H1 (cell line): ENCODE measurements at regions not wholly inside any gene's neighbourhood (a gene's known extent, or its start where the extent isn't known, plus 50 kb on each side); places are given as distances from the start of the nearest gene placed in this dataset.

Experiments
- CTCF ChIA-PET: fragments of 300-600 bp; sonication (Branson Sonifier 250); formaldehyde crosslinking; loops from one replicate; lab custom pipeline; 2021; ENCODE audit not compliant: partially characterized antibody; lab: Charles Lee
- POLR2A ChIA-PET: fragments of 300-600 bp; sonication (Branson Sonifier 250); formaldehyde crosslinking; loops from one replicate; lab custom pipeline; 2021; ENCODE audit warnings: inconsistent platforms; ENCODE audit not compliant: partially characterized antibody; lab: Charles Lee
- DNase-seq, 2 experiments: peaks; one replicate each; pipeline versions ENCODE4 v3.0.0 to v3.0.0-alpha.2; 2010 to 2022; ENCODE audit warnings: low spot score in 2 of 2, low read depth in 1 of 2, mixed read lengths in 1 of 2
- FAIRE-seq: peaks from 2 replicates; lab custom pipeline; 2011; peaks lifted over from hg19 to GRCh38; lab: Jason Lieb, UNC
- H2AFZ ChIP-seq: 2 replicates; pipeline ENCODE4 v1.8.1; 2012; ENCODE audit warnings: low read length, inconsistent platforms
- H2AK5ac ChIP-seq: 2 replicates; pipeline ENCODE4 v1.6.1; 2013; ENCODE audit warnings: low read depth, low read length
- H2BK120ac ChIP-seq: replicated peaks from 2 replicates; pipeline ENCODE3; 2013; ENCODE audit warnings: low read depth, low read length, inconsistent platforms
- H2BK12ac ChIP-seq: 2 replicates; pipeline ENCODE4 v1.6.1; 2013; ENCODE audit warnings: low read depth, low read length
- H2BK15ac ChIP-seq: 2 replicates; pipeline ENCODE4 v1.6.1; 2013; ENCODE audit warnings: low read length
- H2BK20ac ChIP-seq: 2 replicates; pipeline ENCODE4 v1.6.1; 2013; ENCODE audit warnings: low read length
- H2BK5ac ChIP-seq: 2 replicates; pipeline ENCODE4 v1.6.1; 2013; ENCODE audit warnings: low read depth, low read length
- H3K14ac ChIP-seq: 2 replicates; pipeline ENCODE4 v1.6.1; 2013; ENCODE audit warnings: inconsistent platforms; ENCODE audit not compliant: insufficient read length
- H3K18ac ChIP-seq: 2 replicates; pipeline ENCODE4 v1.6.1; 2013; ENCODE audit warnings: low read length; ENCODE audit errors: extremely low read depth
- H3K23ac ChIP-seq: 2 replicates; pipeline ENCODE4 v1.6.1; 2013; ENCODE audit warnings: inconsistent platforms; ENCODE audit not compliant: insufficient read length
- H3K23me2 ChIP-seq: 2 replicates; pipeline ENCODE4 v1.6.1; 2013; ENCODE audit warnings: low read depth, low read length
- H3K27ac ChIP-seq: 2 replicates; pipeline ENCODE4 v1.6.1; 2011; ENCODE audit warnings: low read depth, low read length, inconsistent platforms
- H3K27me3 ChIP-seq, 4 experiments: replicated peaks in 1 of 4; 1 replicate in 1 of 4; 2 replicates in 3 of 4; pipeline versions ENCODE4 v1.6.1 to v1.8.1; 2011 to 2013; ENCODE audit warnings: low read length in 3 of 4, mild to moderate bottlenecking in 3 of 4, inconsistent platforms in 2 of 4, mixed read lengths in 2 of 4, moderate library complexity in 1 of 4; ENCODE audit not compliant: control insufficient read depth in 3 of 4, insufficient read depth in 3 of 4; ENCODE audit errors: extremely low read depth in 1 of 4
- H3K36me3 ChIP-seq, 4 experiments: 2 replicates each; pipeline versions ENCODE4 v1.6.1 to v1.8.1; 2011 to 2013; ENCODE audit warnings: mild to moderate bottlenecking in 4 of 4, low read length in 3 of 4, moderate library complexity in 2 of 4, control low read depth in 1 of 4, inconsistent platforms in 1 of 4; ENCODE audit not compliant: insufficient read depth in 4 of 4, control insufficient read depth in 2 of 4
- H3K4ac ChIP-seq: replicated peaks from 2 replicates; pipeline ENCODE3; 2013; ENCODE audit warnings: low read length, low read depth, mixed read lengths, inconsistent platforms; ENCODE audit not compliant: insufficient read length
- H3K4me1 ChIP-seq, 4 experiments: replicated peaks in 1 of 4; 1 replicate in 1 of 4; 2 replicates in 3 of 4; pipeline versions ENCODE4 v1.6.1 to v1.8.1; 2011 to 2013; ENCODE audit warnings: low read length in 3 of 4, inconsistent platforms in 2 of 4, mixed read lengths in 1 of 4; ENCODE audit not compliant: insufficient read depth in 4 of 4, control insufficient read depth in 3 of 4
- H3K4me2 ChIP-seq, 2 experiments: 2 replicates each; pipeline versions ENCODE4 v1.6.1 to v1.8.1; 2011 to 2013; ENCODE audit warnings: low read depth in 2 of 2, low read length in 2 of 2, control low read depth in 1 of 2, inconsistent platforms in 1 of 2, mild to moderate bottlenecking in 1 of 2; ENCODE audit not compliant: insufficient read depth in 1 of 2
- H3K4me3 ChIP-seq, 4 experiments: fragments of 200-600, 300-600 bp in 1 of 4; sonication (generic), shearing (Covaris generic), sonication (Bioruptor Twin) in 1 of 4; 2 replicates each; pipeline versions ENCODE4 v1.5.1 to v1.8.1; 2011 to 2016; ENCODE audit warnings: low read length in 4 of 4, low read depth in 3 of 4, control low read depth in 2 of 4, inconsistent platforms in 2 of 4, mild to moderate bottlenecking in 2 of 4, mixed read lengths in 1 of 4, moderate library complexity in 1 of 4; ENCODE audit not compliant: insufficient read depth in 2 of 4; ENCODE audit errors: extremely low read depth in 1 of 4
- H3K56ac ChIP-seq: replicated peaks from 2 replicates; pipeline ENCODE3; 2013; ENCODE audit warnings: low read depth, mild to moderate bottlenecking, mixed read lengths, low read length, inconsistent platforms; ENCODE audit not compliant: insufficient read length
- H3K79me1 ChIP-seq: 2 replicates; pipeline ENCODE4 v1.6.1; 2013; ENCODE audit warnings: low read depth, low read length, control low read depth
- H3K79me2 ChIP-seq, 2 experiments: 2 replicates each; pipeline versions ENCODE4 v1.6.1 to v1.8.1; 2012 to 2013; ENCODE audit warnings: low read length in 2 of 2, mild to moderate bottlenecking in 2 of 2, inconsistent platforms in 1 of 2; ENCODE audit not compliant: insufficient read depth in 2 of 2, control insufficient read depth in 1 of 2
- H3K9ac ChIP-seq, 4 experiments: replicated peaks in 1 of 4; 1 replicate in 1 of 4; 2 replicates in 3 of 4; pipeline versions ENCODE4 v1.6.1 to v1.8.1; 2011 to 2013; ENCODE audit warnings: low read depth in 3 of 4, low read length in 3 of 4, control low read depth in 2 of 4, mild to moderate bottlenecking in 2 of 4, moderate library complexity in 2 of 4, inconsistent platforms in 1 of 4; ENCODE audit errors: extremely low read depth in 1 of 4
- H3K9me3 ChIP-seq, 2 experiments: 2 replicates each; pipeline versions ENCODE4 v1.6.1 to v1.8.1; 2012 to 2013; ENCODE audit warnings: mild to moderate bottlenecking in 2 of 2, moderate library complexity in 2 of 2, control low read depth in 1 of 2, inconsistent platforms in 1 of 2, low read depth in 1 of 2, low read length in 1 of 2, mixed read lengths in 1 of 2; ENCODE audit not compliant: insufficient read depth in 2 of 2
- H4K20me1 ChIP-seq, 2 experiments: replicated peaks in 1 of 2; 2 replicates each; pipeline versions ENCODE3 to v1.8.1; 2011 to 2013; ENCODE audit warnings: inconsistent platforms in 2 of 2, low read length in 2 of 2, mild to moderate bottlenecking in 1 of 2; ENCODE audit not compliant: insufficient read depth in 2 of 2, control insufficient read depth in 1 of 2
- H4K5ac ChIP-seq: 2 replicates; pipeline ENCODE4 v1.6.1; 2013; ENCODE audit warnings: low read length, low read depth, mixed read lengths, inconsistent platforms; ENCODE audit not compliant: insufficient read length
- H4K8ac ChIP-seq: 2 replicates; pipeline ENCODE4 v1.8.0; 2013; ENCODE audit warnings: mild to moderate bottlenecking, moderate library complexity, low read length, inconsistent platforms; ENCODE audit not compliant: insufficient read depth; ENCODE audit errors: extremely low read depth
- H4K91ac ChIP-seq: replicated peaks from 2 replicates; pipeline ENCODE3; 2013; ENCODE audit warnings: low read length, mixed read lengths, inconsistent platforms; ENCODE audit not compliant: insufficient read length
- BCL11A ChIP-seq, 2 experiments: IDR thresholded peaks; one replicate each; pipeline ENCODE4 v1.6.1; 2011; ENCODE audit warnings: low read depth in 2 of 2, low read length in 2 of 2, mild to moderate bottlenecking in 2 of 2
- WGBS, 2 experiments: shearing (Covaris generic) in 1 of 2; methylation state at CpG; one replicate each; pipeline versions ENCODE4 v1.1.6 to v1.1.7; 2013 to 2015; ENCODE audit warnings: low lambda C conversion rate in 2 of 2, mixed read lengths in 2 of 2, inconsistent platforms in 1 of 2, low coverage in 1 of 2, missing lambda C conversion rate in 1 of 2; ENCODE audit not compliant: insufficient replicate concordance in 2 of 2, insufficient coverage in 1 of 2, insufficient read length in 1 of 2; ENCODE audit errors: extremely low coverage in 1 of 2, missing lambda C conversion rate in 1 of 2; 5-methylcytosine and 5-hydroxymethylcytosine counted together

- H3K79me2 ChIP-seq, result no peaks in the 10 kb centered on the region
- H3K27ac ChIP-seq, result no peak overlapping the region
- H3K9me3 ChIP-seq, result no peaks in the 10 kb centered on the region
- no peaks in the 10 kb centered on the region for H3K36me3 ChIP-seq
- FAIRE-seq (no peak), DNase-seq (no peak)
- H2BK120ac ChIP-seq, result no peak overlapping the region
- ChIA-PET CTCF (interaction anchor here (0.8 to 1.2 kb wide), 2 partner anchors 14 to 28 kb away, joined by 3 to 4 read pairs; no protein-coding TSS in a partner anchor), POLR2A (no interaction called here)
- TF ChIP-seq BCL11A (IDR thresholded peaks at IDR 0.05; ENCODE audit: low read depth in 2 of 2, low read length in 2 of 2), result no peak
- no peak overlapping the region for H3K14ac ChIP-seq
- H2BK15ac ChIP-seq, result no peak overlapping the region
- no peak overlapping the region for H4K8ac ChIP-seq
- H3K23me2 ChIP-seq, result no peaks in the 10 kb centered on the region
- H4K91ac ChIP-seq, result no peak overlapping the region
- H3K27me3 ChIP-seq, result no peaks in the 10 kb centered on the region
- WGBS, 2 experiments, result 40% methylated on average over 2 of the region's 2 CpGs; no CpG with 5 or more reads in 1 of the 2 experiments
- no peak overlapping the region for H4K5ac ChIP-seq
- no peak overlapping the region for H3K4ac ChIP-seq
- H4K20me1 ChIP-seq, result no peaks in the 10 kb centered on the region
- H3K4me1 ChIP-seq, result peaks cover 0 to 8% (median 3%) of the 10 kb centered on the region in 4 experiments; a peak in 4 of 7 replicates
- no peak overlapping the region for H2AK5ac ChIP-seq
- no peak overlapping the region for H2AFZ ChIP-seq
- H3K4me2 ChIP-seq, result no peak overlapping the region
- H2BK20ac ChIP-seq, result no peak overlapping the region
- H3K79me1 ChIP-seq, result no peaks in the 10 kb centered on the region
- H3K18ac ChIP-seq, result no peak overlapping the region
- no peak overlapping the region for H3K9ac ChIP-seq
- no peak overlapping the region for H2BK12ac ChIP-seq
- H2BK5ac ChIP-seq, result no peak overlapping the region
- no peak overlapping the region for H3K23ac ChIP-seq
- no peak overlapping the region for H3K56ac ChIP-seq
- H3K4me3 ChIP-seq, result no peak overlapping the region
These were observed 111.2 kb downstream of the KLF5 start for GRCh38 chr13:73169971-73170370.
